ENCODE measurements at regions not wholly inside any gene's neighbourhood (a gene's known extent, or its start where the extent isn't known, plus 50 kb on each side); places are given as distances from the start of the nearest gene placed in this dataset.

DNA sequence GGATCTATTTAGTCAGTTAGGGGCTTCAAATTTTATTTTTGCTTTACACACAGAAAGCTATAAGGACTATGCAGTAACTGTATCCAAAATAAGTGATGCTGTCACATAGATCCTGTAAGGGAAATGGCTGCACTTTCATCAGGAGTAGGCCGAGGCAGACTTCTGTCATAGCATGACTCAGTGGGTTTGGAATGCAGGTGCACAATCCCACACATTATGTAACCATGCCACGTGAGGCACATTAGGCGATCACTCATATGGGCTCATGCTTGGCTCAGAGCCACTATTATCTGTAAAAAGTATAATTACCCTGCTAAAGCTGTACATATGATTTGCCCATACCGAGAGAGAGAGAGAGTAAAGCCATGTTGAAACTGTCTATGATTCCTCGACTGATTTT, 1189.4 kb upstream of the EYS start:
- no peaks in the 10 kb centered on the region for H3K27me3 ChIP-seq (ENCODE audit: low read length)
- TF ChIP-seq EZH2 (IDR thresholded peaks at IDR 0.05; ENCODE audit: low read length, unreplicated experiment) (no peak), EZH2phosphoT487 (IDR thresholded peaks at IDR 0.05; ENCODE audit: borderline replicate concordance, low read length) (no peak)
- TF ChIP-seq, protein P1, sequence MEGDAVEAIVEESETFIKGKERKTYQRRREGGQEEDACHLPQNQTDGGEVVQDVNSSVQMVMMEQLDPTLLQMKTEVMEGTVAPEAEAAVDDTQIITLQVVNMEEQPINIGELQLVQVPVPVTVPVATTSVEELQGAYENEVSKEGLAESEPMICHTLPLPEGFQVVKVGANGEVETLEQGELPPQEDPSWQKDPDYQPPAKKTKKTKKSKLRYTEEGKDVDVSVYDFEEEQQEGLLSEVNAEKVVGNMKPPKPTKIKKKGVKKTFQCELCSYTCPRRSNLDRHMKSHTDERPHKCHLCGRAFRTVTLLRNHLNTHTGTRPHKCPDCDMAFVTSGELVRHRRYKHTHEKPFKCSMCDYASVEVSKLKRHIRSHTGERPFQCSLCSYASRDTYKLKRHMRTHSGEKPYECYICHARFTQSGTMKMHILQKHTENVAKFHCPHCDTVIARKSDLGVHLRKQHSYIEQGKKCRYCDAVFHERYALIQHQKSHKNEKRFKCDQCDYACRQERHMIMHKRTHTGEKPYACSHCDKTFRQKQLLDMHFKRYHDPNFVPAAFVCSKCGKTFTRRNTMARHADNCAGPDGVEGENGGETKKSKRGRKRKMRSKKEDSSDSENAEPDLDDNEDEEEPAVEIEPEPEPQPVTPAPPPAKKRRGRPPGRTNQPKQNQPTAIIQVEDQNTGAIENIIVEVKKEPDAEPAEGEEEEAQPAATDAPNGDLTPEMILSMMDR (conservative IDR thresholded peaks at IDR 0.05; ENCODE audit: low read depth, low read length) = no peak
- H3K9me2 ChIP-seq (replicated peaks; ENCODE audit: low read length) = no peaks in the 10 kb centered on the region
- 0 out of 2 replicates have a peak, but pooled peaks cover 5% of the 10 kb centered on the region for H3K9me3 ChIP-seq (ENCODE audit: low read length)
- ATAC-seq (peak; percentile 42; the same call in 1 of the 2 replicates), DNase-seq (peak; percentile 81)
- no peak overlapping the region for H3K4me2 ChIP-seq (ENCODE audit: low read length)
- no peaks in the 10 kb centered on the region for H3K4me1 ChIP-seq (ENCODE audit: insufficient read depth, low read length)
- H3K36me3 ChIP-seq (ENCODE audit: low read depth, low read length) = no peaks in the 10 kb centered on the region
- H4K20me1 ChIP-seq (ENCODE audit: low read length) = no peaks in the 10 kb centered on the region
- H2AFZ ChIP-seq (ENCODE audit: low read length) = no peak overlapping the region
- H3K79me2 ChIP-seq (ENCODE audit: low read length) = no peaks in the 10 kb centered on the region
- CTCF ChIA-PET = no interaction called here
- no peak overlapping the region for H3K4me3 ChIP-seq (ENCODE audit: low read length)
- intact Hi-C loops (cut with micrococcal nuclease) = no loop called here
- H3F3A ChIP-seq (ENCODE audit: low read length, unreplicated experiment) = no peaks in the 10 kb centered on the region
- POLR2A ChIA-PET (ENCODE audit: unreplicated experiment) = no interaction called here
- no peak overlapping the region for H3K9ac ChIP-seq (ENCODE audit: low read length)
- no TSS peak for BruUV-seq (replicated peaks)
- no peak overlapping the region for H3K27ac ChIP-seq (ENCODE audit: low read length)

- no peaks in the 10 kb centered on the region for H3K9me3 ChIP-seq (ENCODE audit: low read length)
- DNase-seq (no peak), ATAC-seq (no peak)
- no peaks in the 10 kb centered on the region for H3K4me1 ChIP-seq (ENCODE audit: insufficient read depth, low read length)
- no peak overlapping the region for H3K27ac ChIP-seq (ENCODE audit: low read length)
- ChIA-PET CTCF (no interaction called here), POLR2A (ENCODE audit: unreplicated experiment) (no interaction called here)
- BruUV-seq (replicated peaks) = no TSS peak
- H3K9ac ChIP-seq (ENCODE audit: low read length) = no peak overlapping the region
- no peaks in the 10 kb centered on the region for H3K79me2 ChIP-seq (ENCODE audit: low read length)
- H3K36me3 ChIP-seq (ENCODE audit: low read depth, low read length) = no peaks in the 10 kb centered on the region
- H3F3A ChIP-seq (ENCODE audit: low read length, unreplicated experiment) = no peaks in the 10 kb centered on the region
- no peaks in the 10 kb centered on the region for H3K27me3 ChIP-seq (ENCODE audit: low read length)
- H3K4me2 ChIP-seq (ENCODE audit: low read length) = no peak overlapping the region
- H2AFZ ChIP-seq (ENCODE audit: low read length) = no peak overlapping the region
- H3K9me2 ChIP-seq (replicated peaks; ENCODE audit: low read length) = no peaks in the 10 kb centered on the region
- TF ChIP-seq EZH2phosphoT487 (IDR thresholded peaks at IDR 0.05; ENCODE audit: borderline replicate concordance, low read length) = no peak
- TF ChIP-seq, protein P1 (conservative IDR thresholded peaks at IDR 0.05; ENCODE audit: low read depth, low read length) = no peak
- no peak for TF ChIP-seq EZH2 (IDR thresholded peaks at IDR 0.05; ENCODE audit: low read length, unreplicated experiment)
- no peak overlapping the region for H3K4me3 ChIP-seq (ENCODE audit: low read length)
- H4K20me1 ChIP-seq (ENCODE audit: low read length) = no peaks in the 10 kb centered on the region
- intact Hi-C loops (cut with micrococcal nuclease) = no loop called here
These were observed 1176.4 kb upstream of the EYS start for GRCh38 chr6:66883453-66883852.

DNA sequence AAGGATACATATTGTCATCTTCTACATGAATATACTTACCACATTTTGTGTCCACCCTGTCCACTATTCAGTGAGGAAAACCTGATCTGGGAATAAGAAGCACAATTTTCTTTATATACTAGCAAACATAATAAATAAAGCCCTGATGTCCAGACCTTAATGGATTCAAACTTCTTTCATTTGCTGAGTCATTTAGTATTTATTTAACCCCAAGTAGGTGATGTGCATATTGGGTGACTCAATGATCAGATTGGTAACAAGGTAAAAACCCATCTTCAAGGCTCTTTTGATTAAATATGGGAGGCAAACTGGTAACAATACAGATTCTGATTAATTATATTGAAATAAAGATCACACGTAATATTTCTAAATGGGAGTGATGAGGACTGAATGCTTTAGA, 1159.8 kb upstream of the EYS start:
- DNase-seq (peak; percentile 59), ATAC-seq (peak; percentile 40)
- H3K36me3 ChIP-seq (ENCODE audit: low read depth, low read length) = no peaks in the 10 kb centered on the region
- H3F3A ChIP-seq (ENCODE audit: low read length, unreplicated experiment) = no peaks in the 10 kb centered on the region
- H3K4me2 ChIP-seq (ENCODE audit: low read length) = peak overlapping the region; percentile 57; the same call in 1 of the 2 replicates
- no peaks in the 10 kb centered on the region for H3K9me3 ChIP-seq (ENCODE audit: low read length)
- CTCF ChIA-PET = no interaction called here
- H3K27ac ChIP-seq (ENCODE audit: low read length) = peak overlapping the region; percentile 76
- no peaks in the 10 kb centered on the region for H3K9me2 ChIP-seq (replicated peaks; ENCODE audit: low read length)
- BruUV-seq (replicated peaks) = no TSS peak
- H3K79me2 ChIP-seq (ENCODE audit: low read length) = no peaks in the 10 kb centered on the region
- intact Hi-C loops (cut with micrococcal nuclease) = loop anchor here (10.0 kb wide), 1 partner anchor 142 kb away; no protein-coding TSS in a partner anchor
- H3K27me3 ChIP-seq (ENCODE audit: low read length) = no peaks in the 10 kb centered on the region
- no peak overlapping the region for H3K4me3 ChIP-seq (ENCODE audit: low read length)
- peaks cover 29% of the 10 kb centered on the region for H3K4me1 ChIP-seq (ENCODE audit: insufficient read depth, low read length)
- TF ChIP-seq EZH2 (IDR thresholded peaks at IDR 0.05; ENCODE audit: low read length, unreplicated experiment) (no peak), EZH2phosphoT487 (IDR thresholded peaks at IDR 0.05; ENCODE audit: borderline replicate concordance, low read length) (no peak)
- TF ChIP-seq, protein P1 (conservative IDR thresholded peaks at IDR 0.05; ENCODE audit: low read depth, low read length) = no peak
- H2AFZ ChIP-seq (ENCODE audit: low read length) = no peak overlapping the region
- H3K9ac ChIP-seq (ENCODE audit: low read length) = peak overlapping the region; percentile 51; the same call in 1 of the 2 replicates
- H4K20me1 ChIP-seq (ENCODE audit: low read length) = no peaks in the 10 kb centered on the region
- POLR2A ChIA-PET (ENCODE audit: unreplicated experiment) = no interaction called here
